Choroid plexus epithelial cell (primary cell): ENCODE measurements at regions not wholly inside any gene's neighbourhood (a gene's known extent, or its start where the extent isn't known, plus 50 kb on each side); places are given as distances from the start of the nearest gene placed in this dataset.

Experiments used
- DNase-seq: peaks from one replicate; pipeline ENCODE4 v3.0.0-alpha.2; 2010; ENCODE audit warnings: low read depth
- H3K4me3 ChIP-seq: 2 replicates; pipeline ENCODE4 v1.5.1; 2011; ENCODE audit warnings: low read depth, mild to moderate bottlenecking, control low read depth, low read length, moderate library complexity
- CTCF ChIP-seq: conservative IDR thresholded peaks from 2 replicates; pipeline ENCODE4 v1.5.1; 2011; ENCODE audit warnings: low read depth, mild to moderate bottlenecking, control low read depth, inconsistent platforms, low read length, moderate library complexity

- H3K4me3 ChIP-seq: no peak overlapping the region
- no peak for TF ChIP-seq CTCF
- DNase-seq: no peak
These were observed 391.0 kb downstream of the SPRY1 start for GRCh38 chr4:123787512-123788080.

GRCh38 chr4:123788577-123788976 is 392.0 kb downstream of the SPRY1 start:
- TF ChIP-seq CTCF: no peak
- peak; percentile 66 for DNase-seq
- H3K4me3 ChIP-seq: no peak overlapping the region

GRCh38 chr4:123790681-123791080 is 394.1 kb downstream of the SPRY1 start:
- TF ChIP-seq CTCF: no peak
- DNase-seq: no peak
- H3K4me3 ChIP-seq: no peak overlapping the region

GRCh38 chr4:123802082-123802645 is 405.6 kb downstream of the SPRY1 start:
- TF ChIP-seq CTCF: no peak
- no peak for DNase-seq
- H3K4me3 ChIP-seq: no peak overlapping the region

- DNase-seq: no peak
- no peak overlapping the region for H3K4me3 ChIP-seq
- TF ChIP-seq CTCF: no peak
These were observed 406.3 kb downstream of the SPRY1 start for GRCh38 chr4:123802933-123803332.

GRCh38 chr4:123804196-123804721 is 407.7 kb downstream of the SPRY1 start:
- peak; percentile 69 for DNase-seq
- H3K4me3 ChIP-seq: no peak overlapping the region
- no peak for TF ChIP-seq CTCF

- DNase-seq: no peak
- no peak for TF ChIP-seq CTCF
- no peak overlapping the region for H3K4me3 ChIP-seq
These were observed 409.5 kb downstream of the SPRY1 start for GRCh38 chr4:123806056-123806455.
